Vagina (tissue), 2 donors: ENCODE measurements at regions not wholly inside any gene's neighbourhood (a gene's known extent, or its start where the extent isn't known, plus 50 kb on each side); places are given as distances from the start of the nearest gene placed in this dataset.

Experiments
- POLR2A ChIP-seq, 2 donors: fragments of 450-650 bp; IDR thresholded peaks; one replicate each; pipeline ENCODE4 v1.6.1; 2017; ENCODE audit warnings: antibody characterized with exemption in 2 of 2, mild to moderate bottlenecking in 2 of 2, moderate library complexity in 2 of 2
- TF ChIP-seq, protein P1 (sequence below), 3 experiments: fragments of 450-650 bp in 2 of 3; fragments of 200-600 bp in 1 of 3; sonication (generic) in 1 of 3; IDR thresholded peaks; one replicate each; pipeline ENCODE4 v1.5.1; 2017 to 2019; ENCODE audit warnings: antibody characterized with exemption in 3 of 3, mild to moderate bottlenecking in 2 of 3, moderate library complexity in 2 of 3

DNA sequence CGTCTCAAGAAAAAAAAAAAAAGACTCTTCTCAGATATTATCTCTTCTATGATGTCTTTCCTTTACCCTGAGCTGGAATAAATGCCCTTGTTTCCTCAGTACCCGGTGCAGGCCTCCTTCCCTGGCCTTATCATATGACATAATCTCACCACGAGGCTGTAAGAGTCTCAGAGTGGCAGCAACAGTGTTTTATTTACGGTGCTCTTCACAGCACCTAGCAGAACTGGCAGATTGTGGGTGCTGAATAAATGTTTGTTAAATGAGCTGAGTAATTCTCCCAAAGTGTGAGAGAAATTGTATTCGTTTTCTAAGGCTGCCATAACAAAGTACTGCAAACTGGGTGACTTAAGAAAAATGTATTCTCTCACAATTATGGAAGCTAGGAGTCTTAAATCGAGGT is 82.8 kb upstream of the CD28 start:
- TF ChIP-seq, protein P1, sequence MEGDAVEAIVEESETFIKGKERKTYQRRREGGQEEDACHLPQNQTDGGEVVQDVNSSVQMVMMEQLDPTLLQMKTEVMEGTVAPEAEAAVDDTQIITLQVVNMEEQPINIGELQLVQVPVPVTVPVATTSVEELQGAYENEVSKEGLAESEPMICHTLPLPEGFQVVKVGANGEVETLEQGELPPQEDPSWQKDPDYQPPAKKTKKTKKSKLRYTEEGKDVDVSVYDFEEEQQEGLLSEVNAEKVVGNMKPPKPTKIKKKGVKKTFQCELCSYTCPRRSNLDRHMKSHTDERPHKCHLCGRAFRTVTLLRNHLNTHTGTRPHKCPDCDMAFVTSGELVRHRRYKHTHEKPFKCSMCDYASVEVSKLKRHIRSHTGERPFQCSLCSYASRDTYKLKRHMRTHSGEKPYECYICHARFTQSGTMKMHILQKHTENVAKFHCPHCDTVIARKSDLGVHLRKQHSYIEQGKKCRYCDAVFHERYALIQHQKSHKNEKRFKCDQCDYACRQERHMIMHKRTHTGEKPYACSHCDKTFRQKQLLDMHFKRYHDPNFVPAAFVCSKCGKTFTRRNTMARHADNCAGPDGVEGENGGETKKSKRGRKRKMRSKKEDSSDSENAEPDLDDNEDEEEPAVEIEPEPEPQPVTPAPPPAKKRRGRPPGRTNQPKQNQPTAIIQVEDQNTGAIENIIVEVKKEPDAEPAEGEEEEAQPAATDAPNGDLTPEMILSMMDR (IDR thresholded peaks at IDR 0.05) = no peak
- TF ChIP-seq POLR2A (IDR thresholded peaks at IDR 0.05) = no peak
